ENCODE measurements at regions not wholly inside any gene's neighbourhood (a gene's known extent, or its start where the extent isn't known, plus 50 kb on each side); places are given as distances from the start of the nearest gene placed in this dataset.
"Not testable (repeated sequence)": the region's sequence is repeated elsewhere in the genome, so short reads cannot be mapped to it uniquely, and the experiment has no call there.

- TF ChIP-seq, protein P1, sequence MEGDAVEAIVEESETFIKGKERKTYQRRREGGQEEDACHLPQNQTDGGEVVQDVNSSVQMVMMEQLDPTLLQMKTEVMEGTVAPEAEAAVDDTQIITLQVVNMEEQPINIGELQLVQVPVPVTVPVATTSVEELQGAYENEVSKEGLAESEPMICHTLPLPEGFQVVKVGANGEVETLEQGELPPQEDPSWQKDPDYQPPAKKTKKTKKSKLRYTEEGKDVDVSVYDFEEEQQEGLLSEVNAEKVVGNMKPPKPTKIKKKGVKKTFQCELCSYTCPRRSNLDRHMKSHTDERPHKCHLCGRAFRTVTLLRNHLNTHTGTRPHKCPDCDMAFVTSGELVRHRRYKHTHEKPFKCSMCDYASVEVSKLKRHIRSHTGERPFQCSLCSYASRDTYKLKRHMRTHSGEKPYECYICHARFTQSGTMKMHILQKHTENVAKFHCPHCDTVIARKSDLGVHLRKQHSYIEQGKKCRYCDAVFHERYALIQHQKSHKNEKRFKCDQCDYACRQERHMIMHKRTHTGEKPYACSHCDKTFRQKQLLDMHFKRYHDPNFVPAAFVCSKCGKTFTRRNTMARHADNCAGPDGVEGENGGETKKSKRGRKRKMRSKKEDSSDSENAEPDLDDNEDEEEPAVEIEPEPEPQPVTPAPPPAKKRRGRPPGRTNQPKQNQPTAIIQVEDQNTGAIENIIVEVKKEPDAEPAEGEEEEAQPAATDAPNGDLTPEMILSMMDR (IDR thresholded peaks at IDR 0.05; ENCODE audit: extremely low read depth, missing control alignments) = no peak
- no peak for DNase-seq (ENCODE audit: low spot score)
Measured at GRCh38 chr4:128649161-128649560, 160.3 kb upstream of the JADE1 start.

DNA sequence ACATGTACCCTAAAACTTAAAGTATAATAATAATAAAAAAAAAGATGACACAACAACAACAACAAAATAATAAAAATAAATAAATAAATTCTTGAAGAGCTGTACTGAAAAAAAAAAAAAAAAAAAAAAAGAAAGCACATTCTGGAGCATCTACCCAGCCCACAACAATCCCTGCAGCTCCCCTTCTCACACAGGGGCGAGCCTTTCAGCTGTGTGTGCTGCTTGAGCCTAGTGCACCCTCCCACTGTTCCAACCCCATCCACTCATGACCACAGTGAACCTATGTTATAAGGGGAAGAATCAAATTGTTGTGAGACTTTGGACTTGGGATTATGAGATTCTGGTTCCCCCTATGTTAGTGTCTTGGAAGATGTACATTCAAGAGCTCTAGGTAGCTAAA is 161.5 kb upstream of the JADE1 start:
- no peak for DNase-seq (ENCODE audit: low spot score)
- TF ChIP-seq, protein P1 (IDR thresholded peaks at IDR 0.05; ENCODE audit: extremely low read depth, missing control alignments) = no peak

GRCh38 chr4:128646893-128647292 is 162.6 kb upstream of the JADE1 start:
- not testable (repeated sequence) for DNase-seq (ENCODE audit: low spot score)

- DNase-seq (ENCODE audit: low spot score) = not testable (repeated sequence)
Measured at GRCh38 chr4:128644693-128645654, 164.5 kb upstream of the JADE1 start.

- DNase-seq (ENCODE audit: low spot score) = not testable (repeated sequence)
Measured at GRCh38 chr4:128644107-128644506, 165.4 kb upstream of the JADE1 start.

DNA sequence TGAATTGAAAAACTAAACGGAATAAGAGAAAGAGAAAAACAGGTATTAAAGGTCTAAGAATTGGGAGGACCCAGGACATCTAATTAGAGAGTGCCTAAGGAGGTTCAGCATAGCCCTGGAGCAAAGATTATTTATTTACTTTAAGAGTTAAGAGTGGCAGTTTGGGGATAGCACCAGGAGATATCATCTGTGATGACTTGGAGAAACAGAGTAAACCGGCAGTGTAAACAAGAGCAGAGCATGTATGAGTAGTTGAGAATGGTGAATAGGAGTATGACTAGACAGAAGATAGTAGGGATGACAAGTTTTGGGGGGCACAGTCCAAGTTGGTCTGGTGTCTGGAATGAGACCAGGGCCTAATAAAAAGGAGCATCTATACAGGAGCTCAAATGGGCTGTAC is 167.9 kb upstream of the JADE1 start:
- DNase-seq (ENCODE audit: low spot score) = not testable (repeated sequence)

DNA sequence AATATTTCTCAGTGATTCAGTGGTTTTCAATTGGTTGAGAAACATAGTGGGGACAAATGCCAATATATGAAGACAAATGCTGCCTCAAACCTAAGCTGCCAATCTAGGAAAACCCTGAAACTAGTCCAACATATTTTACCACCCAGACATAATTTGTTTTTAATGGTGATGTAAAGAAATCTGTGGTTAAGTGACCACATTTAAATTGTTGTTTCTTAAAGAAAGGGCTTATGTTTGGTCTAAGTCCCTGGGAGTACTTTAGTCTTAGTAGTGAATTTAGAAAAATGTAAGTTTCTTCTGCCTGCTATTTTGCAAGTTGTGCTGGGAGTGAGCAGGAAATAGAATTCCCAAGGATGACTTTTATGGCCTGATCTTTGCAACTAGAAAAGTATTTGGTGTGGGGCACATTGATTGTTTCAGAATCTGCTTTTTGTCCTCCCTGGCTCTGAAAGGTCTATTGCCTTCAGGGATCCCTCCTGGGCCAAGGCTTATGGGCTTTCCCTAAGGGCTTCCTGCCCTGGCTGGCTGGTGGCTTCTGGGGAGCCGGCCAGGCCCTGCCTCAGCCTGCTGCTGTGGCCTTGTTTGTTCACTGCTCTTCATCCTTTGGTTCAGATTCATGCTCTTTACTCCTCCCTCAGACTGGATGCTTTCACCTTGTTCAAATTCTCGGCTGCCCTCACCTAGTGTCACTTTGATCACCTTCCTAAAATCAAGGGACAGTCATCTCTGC is 169.8 kb upstream of the JADE1 start:
- TF ChIP-seq, protein P1 (IDR thresholded peaks at IDR 0.05; ENCODE audit: extremely low read depth, missing control alignments) = no peak
- no peak for DNase-seq (ENCODE audit: low spot score)

DNA sequence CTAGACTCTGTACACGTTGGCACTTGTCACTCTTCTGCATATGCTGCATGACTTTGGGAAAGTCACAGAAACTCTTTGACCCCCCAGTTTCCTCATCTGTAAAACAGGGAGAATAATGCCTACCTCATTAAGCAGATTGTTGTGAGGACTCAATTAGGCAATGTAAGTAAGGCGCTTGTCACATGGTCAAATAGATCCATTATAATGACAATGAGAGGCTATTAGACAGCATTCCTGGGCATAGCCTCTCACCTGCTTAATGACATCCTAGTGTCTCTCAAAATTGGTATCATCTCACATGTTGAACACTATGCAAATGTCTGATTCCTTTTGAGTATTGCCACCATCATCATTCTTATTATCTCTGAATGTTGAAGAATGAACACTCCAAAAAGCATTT is 172.6 kb upstream of the JADE1 start:
- no peak for DNase-seq (ENCODE audit: low spot score)
- TF ChIP-seq, protein P1 (IDR thresholded peaks at IDR 0.05; ENCODE audit: extremely low read depth, missing control alignments) = no peak

DNA sequence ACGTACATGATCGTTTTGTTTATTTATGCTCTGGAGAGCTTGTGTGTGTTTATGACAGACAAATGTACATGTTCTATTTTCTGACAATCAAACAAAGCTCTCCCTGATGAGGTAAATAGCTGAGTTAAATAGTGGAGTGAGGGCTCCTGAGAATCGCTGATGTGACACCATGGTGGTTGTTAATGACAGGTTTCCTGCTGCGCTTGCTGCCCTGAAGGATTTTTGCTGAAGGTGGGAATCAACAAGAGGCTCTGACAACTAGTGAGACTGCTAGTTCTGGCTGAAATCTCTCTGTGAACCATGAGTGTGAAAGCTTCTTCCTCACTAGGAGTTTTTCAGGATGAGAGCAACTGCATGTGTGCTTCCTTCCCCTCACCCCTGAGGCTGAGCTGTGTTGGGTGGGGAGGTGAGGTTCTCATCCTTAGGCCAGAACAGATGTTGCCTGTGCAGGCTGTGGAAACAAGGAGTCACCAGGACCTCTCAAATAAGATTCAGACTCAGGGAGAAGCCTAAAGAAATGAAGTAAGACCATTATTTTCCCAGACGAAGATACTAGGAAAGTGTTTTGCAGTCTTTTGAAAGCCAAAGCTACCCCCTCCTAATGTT is 173.4 kb upstream of the JADE1 start:
- TF ChIP-seq, protein P1 (IDR thresholded peaks at IDR 0.05; ENCODE audit: extremely low read depth, missing control alignments) = no peak
- DNase-seq (ENCODE audit: low spot score) = no peak

All from GM20000 (cell line).